HT1080 (cell line): ENCODE measurements at regions not wholly inside any gene's neighbourhood (a gene's known extent, or its start where the extent isn't known, plus 50 kb on each side); places are given as distances from the start of the nearest gene placed in this dataset.
"Not testable (repeated sequence)": the region's sequence is repeated elsewhere in the genome, so short reads cannot be mapped to it uniquely, and the experiment has no call there.

ENCODE experiments used
- DNase-seq: peaks from one replicate; pipeline ENCODE4 v3.0.0-alpha.2; 2015; ENCODE audit warnings: low read depth

GRCh38 chr18:66300141-66300540 lies 303.7 kb downstream of the CDH19 start:
- no peak for DNase-seq

- no peak for DNase-seq
Measured at GRCh38 chr18:66280470-66280869, 323.4 kb downstream of the CDH19 start.

GRCh38 chr18:66271962-66272361 lies 331.9 kb downstream of the CDH19 start:
- DNase-seq = no peak

GRCh38 chr18:66264130-66264529 lies 339.8 kb downstream of the CDH19 start:
- no peak for DNase-seq

- DNase-seq = no peak
Measured at GRCh38 chr18:66254121-66254520, 349.8 kb downstream of the CDH19 start.

GRCh38 chr18:66252703-66253102 lies 351.2 kb downstream of the CDH19 start:
- DNase-seq = no peak

- DNase-seq = no peak
Measured at GRCh38 chr18:66235206-66235605, 368.7 kb downstream of the CDH19 start.

GRCh38 chr18:66226782-66227181 lies 377.1 kb downstream of the CDH19 start:
- DNase-seq = no peak

GRCh38 chr18:66223317-66223716 lies 380.6 kb downstream of the CDH19 start:
- not testable (repeated sequence) for DNase-seq

GRCh38 chr18:66222174-66222573 lies 381.7 kb downstream of the CDH19 start:
- no peak for DNase-seq

- DNase-seq = no peak
Measured at GRCh38 chr18:66219817-66220216, 384.1 kb downstream of the CDH19 start.

- no peak for DNase-seq
Measured at GRCh38 chr18:66211749-66212148, 392.1 kb downstream of the CDH19 start.

GRCh38 chr18:66210875-66211274 lies 393.0 kb downstream of the CDH19 start:
- DNase-seq = no peak

- no peak for DNase-seq
Measured at GRCh38 chr18:66209656-66210055, 394.2 kb downstream of the CDH19 start.

GRCh38 chr18:66196805-66197204 lies 407.1 kb downstream of the CDH19 start:
- DNase-seq = no peak

- no peak for DNase-seq
Measured at GRCh38 chr18:66193938-66194337, 410.0 kb downstream of the CDH19 start.

GRCh38 chr18:66193394-66193793 lies 410.5 kb downstream of the CDH19 start:
- DNase-seq = no peak

- no peak for DNase-seq
Measured at GRCh38 chr18:66168685-66169235, 417.9 kb downstream of the CDH7 start.

GRCh38 chr18:66167829-66168684 lies 417.2 kb downstream of the CDH7 start:
- no peak for DNase-seq

- no peak for DNase-seq
Measured at GRCh38 chr18:66160007-66160406, 409.2 kb downstream of the CDH7 start.

GRCh38 chr18:66159451-66159850 lies 408.6 kb downstream of the CDH7 start:
- no peak for DNase-seq

- no peak for DNase-seq
Measured at GRCh38 chr18:66156946-66157687, 406.3 kb downstream of the CDH7 start.
